Embryonic facial prominence (tissue), 1 donor: ENCODE measurements at regions not wholly inside any gene's neighbourhood (a gene's known extent, or its start where the extent isn't known, plus 50 kb on each side); places are given as distances from the start of the nearest gene placed in this dataset.
"Not testable (repeated sequence)": the region's sequence is repeated elsewhere in the genome, so short reads cannot be mapped to it uniquely, and the experiment has no call there.

ENCODE experiments used
- DNase-seq: peaks from one replicate; pipeline ENCODE4 v3.0.0-alpha.2; 2016; ENCODE audit errors: extremely low spot score

DNA sequence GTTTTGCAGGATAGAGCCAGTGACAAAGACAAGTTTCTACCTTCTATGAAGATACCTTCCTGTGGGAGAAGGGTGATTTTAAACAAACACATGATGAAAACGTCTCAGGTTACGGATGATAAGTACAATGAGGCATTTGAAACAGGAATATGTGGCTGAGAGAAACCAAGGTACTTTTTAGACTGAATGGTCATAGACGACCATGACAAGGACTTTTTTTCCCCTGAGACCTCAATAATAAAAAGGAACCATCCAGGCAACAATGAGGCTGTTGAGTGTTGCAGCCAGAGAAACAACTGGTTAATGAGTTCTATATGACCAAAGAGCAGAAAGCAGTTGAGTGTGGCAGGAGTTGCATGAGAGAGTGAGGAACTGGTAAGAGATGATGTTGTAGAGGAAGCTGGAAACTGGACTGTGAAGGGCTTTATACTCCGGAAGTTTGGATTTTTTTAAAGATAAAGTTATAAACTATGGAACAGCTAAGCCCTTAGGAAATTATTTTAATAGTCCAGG lies 306.1 kb upstream of the CYRIA start:
- DNase-seq, result no peak

DNA sequence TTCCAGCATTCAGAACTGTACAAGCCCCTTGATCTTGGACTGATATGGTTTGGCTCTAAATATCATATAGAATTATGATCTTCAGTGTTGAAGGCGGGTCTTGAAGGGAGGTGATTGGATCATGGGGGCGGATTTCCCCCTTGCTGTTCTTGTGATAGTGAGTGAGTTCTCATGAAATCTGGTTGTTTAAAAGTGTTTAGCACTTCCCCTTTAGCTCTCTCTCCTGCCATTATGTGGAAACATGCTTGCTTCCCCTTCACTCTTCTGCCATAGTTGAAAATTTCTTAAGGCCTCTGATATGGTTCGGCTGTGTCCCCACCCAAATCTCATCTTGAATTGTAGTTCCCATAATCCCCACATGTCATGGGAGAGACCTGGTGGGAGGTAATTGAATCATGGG lies 305.3 kb upstream of the CYRIA start:
- DNase-seq, result not testable (repeated sequence)

DNA sequence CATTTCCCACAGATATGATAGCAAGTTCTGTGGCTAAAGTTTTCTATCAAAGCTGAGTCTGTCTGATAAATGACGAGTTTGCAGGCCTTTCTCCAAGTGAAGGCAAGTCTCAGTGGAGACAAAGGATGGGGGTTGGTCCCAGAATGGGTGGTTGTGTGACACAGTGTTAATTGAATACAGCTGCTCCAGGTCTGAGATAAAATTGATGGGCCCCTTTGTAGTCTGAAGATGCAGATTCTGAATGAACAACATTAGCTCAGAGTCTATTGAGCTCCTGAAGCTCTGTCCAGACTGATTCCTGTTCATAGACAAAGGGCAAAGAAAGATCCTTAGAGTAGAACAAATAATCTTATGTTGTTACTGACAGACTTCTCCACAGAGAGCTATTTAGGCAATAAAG lies 296.9 kb upstream of the CYRIA start:
- no peak for DNase-seq

DNA sequence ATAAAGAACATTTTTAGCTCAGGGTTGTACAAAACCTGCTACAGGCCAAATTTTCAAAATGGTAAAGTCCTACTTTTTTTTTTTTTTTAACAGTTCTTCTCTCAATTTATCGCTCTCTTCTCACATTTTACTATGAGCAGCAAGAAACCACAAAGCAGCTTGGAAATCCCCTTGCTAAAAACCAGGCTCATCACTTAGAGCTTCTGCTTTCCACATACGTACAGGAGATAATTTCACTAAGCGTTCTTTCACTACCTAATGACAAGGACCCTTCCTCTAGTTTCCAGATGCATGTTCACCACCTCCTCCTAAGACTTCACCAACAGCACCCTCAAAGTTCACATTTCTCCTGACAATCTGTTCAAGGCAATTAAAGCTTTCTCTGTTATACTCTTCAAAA lies 294.9 kb upstream of the CYRIA start:
- no peak for DNase-seq

DNA sequence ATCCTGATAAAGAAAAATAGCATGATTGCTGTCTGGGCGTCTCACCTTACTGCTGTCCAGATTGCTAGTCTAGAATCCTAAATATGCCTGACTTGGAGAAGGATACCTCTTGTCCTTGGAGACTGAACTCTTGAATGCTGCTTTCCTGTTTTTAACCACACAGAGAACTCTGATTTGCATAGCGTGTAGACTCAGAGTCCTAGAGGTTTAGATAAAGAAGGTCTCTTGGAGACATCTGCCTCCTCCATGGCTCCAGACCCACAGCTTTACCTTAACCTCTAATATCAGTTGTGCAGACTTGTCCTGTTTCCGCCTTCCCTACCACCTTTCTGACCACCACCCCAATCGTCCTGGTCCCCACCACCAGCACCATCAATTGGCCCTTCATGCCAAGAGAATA lies 292.6 kb upstream of the CYRIA start:
- no peak for DNase-seq

DNA sequence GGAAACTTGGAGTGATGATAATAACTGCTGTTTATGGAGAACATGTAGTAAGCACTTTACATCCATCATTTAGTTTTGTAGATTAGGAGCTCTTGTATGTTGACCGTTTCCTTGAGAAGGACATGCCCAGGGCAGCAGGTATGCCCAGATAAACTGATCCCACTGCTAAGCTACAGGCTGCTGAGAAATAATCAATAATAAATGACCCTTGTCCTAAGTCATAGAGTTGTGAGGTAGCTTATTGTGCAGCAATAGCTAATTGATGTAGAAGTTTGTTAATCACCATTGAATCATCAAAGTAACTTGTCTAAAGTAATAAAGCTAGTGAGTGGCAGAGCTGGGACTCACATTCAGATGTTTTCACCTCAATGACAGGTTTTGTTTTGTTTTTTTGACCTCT lies 287.2 kb upstream of the CYRIA start:
- DNase-seq, result no peak

DNA sequence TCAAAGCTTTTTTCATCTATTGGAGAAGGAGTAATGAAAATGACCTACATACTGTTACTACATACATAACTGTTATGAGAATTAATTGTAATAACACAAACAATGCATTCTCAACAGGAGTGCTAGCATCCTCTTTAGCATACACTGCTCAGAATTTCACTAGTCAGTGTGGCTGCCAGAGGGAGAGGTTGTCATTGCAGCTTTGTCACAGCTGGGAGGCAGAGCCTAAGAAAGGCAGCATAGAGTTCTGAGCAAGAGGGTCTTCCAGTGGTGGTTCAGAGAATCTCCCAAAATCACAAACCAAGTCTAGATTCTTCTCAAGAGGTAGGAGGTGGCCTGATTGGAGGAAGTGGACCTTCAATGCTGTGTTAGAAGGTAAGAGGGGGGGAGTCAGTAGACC lies 286.7 kb upstream of the CYRIA start:
- no peak for DNase-seq

DNA sequence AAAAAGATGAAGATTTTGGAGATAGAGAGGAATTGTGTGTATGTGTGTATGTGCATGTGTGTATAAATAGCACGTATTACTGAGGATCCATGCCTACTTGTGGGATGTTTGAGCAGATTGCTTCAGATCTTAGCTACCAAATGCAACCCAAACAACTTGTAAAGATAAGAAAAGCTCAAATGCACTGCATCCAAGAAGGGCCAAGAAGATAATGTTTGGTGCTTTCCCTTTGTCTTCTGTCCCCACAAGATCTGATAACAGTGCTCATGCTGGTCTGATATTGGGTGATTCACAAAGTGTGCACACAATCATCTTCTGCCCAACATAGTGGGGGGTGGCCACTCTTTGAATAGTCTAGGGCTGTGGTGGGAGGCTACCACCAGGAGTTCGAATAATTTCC lies 284.8 kb upstream of the CYRIA start:
- DNase-seq, result no peak

DNA sequence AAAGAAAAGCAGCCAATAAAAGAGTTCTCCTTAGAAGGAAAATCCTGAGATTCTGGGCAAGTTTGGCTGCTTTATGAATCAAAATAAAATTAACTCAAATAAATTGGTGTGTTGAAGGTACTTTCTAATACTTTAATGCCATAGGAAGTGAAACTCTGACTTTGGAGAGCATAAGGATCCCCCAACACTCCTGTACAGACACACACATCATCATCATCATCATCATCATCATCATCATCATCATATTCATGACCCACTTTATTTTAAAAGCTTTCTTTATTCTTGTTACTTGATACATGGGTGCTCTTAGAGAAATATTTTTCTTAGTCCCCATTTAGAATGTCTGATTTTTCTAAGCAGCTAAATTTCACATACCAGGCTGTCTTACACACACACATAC lies 283.1 kb upstream of the CYRIA start:
- DNase-seq, result no peak

DNA sequence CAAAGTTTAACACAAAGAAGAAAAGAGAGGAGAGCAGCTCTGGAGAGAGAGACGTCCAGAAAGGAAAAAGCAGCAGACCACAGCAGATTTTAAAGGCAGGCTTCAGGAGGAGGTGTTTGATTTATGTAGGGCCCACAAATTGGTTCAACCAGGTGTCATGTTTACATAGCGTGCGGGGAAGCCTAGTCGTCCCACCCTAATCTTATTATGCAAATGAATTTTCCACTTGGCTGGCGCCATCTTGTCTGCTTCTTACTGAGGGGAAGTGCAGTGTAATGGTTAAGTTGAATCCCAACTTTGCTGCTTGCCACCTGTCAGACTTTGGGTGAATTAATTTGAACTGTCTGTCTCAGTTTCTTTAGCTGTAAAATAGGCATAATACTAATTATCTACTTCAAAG lies 282.4 kb upstream of the CYRIA start:
- DNase-seq, result no peak

DNA sequence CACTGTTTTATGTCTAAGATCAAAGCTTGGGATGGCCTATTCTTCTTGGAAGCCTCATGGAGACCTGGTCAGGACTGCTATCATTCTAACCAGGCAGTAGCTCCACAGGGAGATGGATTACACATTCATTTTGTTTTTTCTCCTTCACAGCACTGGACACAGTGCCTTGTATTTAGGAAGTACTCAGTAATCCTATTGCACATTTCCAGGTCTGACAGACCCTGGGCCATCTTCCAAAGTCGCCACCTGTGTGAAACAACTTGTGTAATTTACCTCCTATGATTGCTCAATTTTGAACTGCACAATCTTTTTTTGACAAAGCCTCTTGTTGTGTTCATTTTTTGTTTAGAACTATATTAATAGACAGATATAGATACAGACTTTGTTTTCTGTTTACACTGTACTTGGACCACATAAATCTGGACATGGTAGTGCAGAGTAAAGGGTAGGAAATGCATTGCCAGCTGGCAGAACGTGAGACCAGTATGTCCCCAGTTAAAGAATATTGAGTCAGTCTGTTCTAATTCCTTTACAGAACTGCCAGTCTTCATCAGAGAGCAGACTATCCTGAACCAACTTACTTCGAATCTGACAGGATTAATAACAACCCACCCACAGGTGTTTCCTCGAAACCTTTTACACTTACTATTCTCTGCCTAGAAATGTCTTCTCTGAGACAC lies 277.8 kb upstream of the CYRIA start:
- DNase-seq, result no peak

DNA sequence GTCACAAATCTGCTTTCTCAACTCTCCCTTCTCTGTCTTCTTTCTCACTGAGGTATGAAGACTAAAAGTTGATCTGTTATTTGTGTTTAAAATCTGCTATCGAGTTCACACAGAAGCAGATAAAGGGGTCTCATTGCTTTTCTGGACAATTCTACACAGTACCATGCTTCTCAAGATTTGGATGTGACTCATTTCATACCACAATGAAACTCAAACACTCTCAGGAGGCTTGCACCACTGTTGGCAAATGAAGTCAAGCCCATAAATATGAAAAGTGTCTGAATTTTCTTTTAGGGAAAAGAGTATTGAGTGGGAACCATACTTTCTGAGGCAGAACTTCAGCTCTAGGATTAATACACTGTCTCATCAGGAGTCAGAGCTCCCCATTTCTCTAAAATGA lies 274.6 kb upstream of the CYRIA start:
- no peak for DNase-seq

DNA sequence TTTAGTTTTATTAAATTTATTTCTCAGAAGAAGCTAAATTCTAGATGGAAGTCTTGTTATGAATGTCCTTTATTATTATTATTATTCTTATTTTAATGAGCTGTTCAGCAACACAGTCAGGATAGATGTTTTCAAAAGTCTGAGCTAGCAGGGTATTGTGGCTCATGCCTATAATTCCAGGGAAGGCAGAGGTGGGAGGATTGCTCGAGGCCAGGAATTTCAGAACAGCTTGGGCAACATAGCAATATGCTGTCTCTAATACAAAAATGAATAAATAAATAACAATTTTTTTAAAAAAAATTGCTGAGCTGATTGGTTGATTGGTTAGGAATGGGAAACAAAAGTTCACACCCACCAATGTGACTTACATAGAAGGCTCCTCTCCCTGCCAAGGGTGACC lies 274.1 kb upstream of the CYRIA start:
- DNase-seq, result no peak

DNA sequence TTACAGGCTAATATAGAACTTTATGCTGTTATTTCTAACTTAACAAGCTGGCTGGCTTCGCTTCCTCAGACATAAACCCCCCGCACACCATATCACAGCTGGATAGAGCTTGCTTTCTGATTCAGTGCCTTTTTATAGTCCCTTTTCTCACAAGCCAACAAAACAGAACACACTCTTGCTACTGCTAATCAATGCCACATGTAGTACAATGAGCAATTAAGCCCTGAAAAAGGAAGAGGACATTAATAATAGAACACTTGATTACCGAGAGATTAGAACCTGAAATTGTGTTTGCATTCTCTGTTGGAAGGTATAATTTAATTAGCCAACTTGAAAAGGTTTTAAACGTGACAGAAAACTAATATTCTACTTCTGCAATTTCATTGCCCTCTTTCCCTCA lies 267.7 kb upstream of the CYRIA start:
- no peak for DNase-seq

DNA sequence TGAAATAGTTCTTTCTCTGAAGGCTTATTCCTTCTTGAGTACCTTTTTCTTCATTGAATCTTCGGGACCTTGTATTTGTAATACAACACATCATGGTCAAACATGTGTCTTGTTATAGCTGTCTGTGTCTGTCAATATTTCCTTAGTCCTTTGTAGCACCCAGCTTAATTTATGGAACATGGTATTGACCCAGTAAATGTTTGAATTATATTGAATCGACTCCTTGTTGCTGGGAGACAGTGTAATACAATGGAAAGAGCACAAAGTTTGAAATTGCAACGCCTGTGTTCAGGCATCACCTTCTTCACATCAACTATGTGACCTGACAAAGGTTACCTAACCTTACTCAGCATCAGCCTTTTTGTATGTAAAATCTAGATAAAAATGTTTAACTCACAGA lies 267.2 kb upstream of the CYRIA start:
- no peak for DNase-seq

DNA sequence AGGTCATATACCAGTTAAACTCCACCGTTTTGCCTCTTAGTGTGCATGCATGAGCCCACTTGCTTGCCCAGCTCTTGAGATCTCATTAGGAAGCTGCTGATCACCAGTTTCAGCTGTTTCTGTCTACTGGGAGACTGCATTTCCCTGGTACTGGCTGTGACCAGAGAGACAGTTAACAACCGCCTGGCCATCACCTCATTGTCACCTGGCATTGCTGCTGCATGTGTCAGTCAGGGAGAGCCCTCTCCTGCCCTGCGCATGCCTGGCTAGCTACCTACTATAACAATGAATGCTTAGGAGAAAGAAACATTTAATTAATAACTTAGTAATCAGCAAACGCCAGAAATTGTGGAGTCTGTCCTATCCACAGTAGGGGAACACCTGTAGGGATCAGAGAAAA lies 265.8 kb upstream of the CYRIA start:
- no peak for DNase-seq

DNA sequence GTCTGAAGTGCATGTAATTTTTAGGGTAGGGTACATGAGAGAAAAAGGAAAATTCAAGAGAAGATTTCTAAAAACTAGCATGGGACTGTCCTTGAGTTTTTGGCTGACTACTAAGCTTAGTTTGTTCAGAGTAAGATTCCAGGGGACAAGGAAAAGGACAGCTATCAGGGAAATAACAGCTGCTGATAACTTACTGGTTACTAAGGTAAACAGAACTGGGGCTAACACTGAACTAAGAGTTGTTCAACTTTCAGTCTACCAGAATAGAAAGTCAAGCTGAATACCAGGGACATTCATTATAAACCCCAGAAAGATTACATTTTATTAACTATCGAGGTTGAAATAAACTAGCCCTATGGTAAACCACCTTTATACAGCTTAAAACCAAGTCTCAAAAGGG lies 261.8 kb upstream of the CYRIA start:
- no peak for DNase-seq

DNA sequence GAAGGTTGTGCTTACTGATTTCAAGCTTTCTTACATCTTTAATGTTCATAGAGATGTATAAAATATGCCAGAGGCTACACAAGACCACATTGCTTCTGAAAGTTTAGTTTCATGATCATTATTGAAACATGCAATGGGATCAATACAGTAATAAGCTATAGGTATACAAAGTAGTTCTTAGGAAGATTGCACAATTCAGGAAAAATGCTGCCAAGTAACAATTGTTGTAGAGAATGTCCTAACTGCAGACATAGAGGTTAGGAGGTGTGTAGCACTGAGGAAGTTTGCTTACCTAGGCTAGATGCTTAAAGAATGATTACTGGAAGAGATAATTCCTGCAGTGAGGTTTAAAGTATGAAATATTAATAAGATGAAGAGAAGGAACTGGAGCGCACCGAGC lies 259.5 kb upstream of the CYRIA start:
- no peak for DNase-seq

DNA sequence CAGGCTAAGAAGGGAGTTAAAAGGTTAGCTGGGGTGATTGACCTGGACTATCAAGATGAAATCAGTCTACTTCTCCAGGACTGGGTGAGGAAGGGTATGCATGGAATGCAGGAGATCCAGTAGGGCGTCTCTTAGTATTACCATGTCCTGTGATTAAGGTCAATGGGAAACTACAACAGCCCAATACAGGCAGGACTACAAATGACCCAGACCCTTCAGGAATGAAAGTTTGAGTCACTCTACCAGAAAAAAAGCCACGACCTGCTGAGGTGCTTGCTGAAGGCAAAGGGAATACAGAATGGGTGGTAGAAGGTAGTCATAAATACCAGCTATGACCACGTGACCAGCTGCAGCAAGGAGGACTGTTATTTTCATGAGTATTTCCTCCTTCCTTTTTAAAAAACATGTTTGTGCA lies 249.7 kb upstream of the CYRIA start:
- DNase-seq, result not testable (repeated sequence)

DNA sequence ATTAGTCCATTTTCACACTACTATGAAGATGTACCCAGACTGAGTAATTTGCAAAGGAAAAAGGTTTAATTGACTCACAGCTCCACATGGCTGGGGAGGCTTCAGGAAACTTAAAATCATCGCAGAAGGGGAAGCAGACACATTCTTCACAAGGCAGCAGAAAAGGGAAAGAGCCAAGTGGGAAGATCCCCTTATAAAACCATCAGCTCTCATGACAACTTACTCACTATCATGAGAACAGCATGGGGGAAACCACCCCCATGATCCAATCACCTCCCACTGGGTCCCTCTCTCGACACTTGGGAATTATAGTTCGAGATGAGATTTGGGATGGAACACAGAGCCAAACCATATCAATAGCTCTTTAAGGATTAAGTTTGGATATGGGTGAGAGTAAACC lies 246.1 kb upstream of the CYRIA start:
- DNase-seq, result no peak

DNA sequence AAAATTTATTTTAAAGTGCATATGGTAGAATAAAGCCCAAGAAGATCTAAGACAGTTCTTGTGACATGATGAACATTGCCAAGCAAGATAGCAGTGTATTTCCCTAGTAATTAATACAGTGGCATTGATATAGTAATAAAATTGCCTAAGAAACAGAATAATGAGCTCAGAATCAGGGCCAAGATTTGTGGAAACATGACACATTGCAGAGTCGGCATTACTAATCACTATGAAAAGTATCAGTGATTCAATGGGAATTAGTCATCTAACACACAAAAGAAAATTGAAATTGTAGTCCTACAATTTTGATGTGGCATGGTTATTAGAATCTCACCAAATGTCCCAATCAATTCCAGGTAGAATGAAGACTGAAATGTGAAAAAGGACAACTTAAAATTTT lies 243.0 kb upstream of the CYRIA start:
- no peak for DNase-seq

DNA sequence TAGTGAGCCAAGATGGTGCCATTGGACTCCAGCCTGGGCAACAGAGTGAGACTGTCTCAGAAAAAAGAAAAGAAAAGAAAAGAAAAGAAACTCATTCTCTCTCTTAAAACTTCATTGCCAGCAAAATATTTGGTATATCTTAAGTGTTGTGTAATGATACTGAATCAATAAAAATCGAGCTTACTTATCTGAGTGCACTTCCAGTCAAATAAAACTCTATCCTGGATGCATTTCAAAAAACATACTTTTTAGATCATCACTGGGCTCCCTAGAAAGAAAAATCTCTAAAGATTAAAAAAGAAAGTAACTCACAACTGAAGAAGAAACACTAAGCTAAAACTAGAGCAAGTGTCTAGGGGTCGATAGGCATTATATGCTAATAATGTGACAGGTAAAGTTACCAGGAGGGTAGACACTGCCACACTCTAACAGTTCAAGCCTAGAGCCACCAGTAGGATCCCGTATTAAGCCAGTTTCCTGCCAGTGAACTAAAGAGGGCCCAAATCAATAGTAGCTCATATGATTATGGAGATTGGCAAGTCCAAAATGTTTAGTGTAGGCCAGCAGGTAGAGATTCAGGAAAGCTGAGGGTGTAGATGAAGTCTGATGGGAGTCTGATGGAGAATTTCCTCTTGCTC lies 242.1 kb upstream of the CYRIA start:
- DNase-seq, result no peak

DNA sequence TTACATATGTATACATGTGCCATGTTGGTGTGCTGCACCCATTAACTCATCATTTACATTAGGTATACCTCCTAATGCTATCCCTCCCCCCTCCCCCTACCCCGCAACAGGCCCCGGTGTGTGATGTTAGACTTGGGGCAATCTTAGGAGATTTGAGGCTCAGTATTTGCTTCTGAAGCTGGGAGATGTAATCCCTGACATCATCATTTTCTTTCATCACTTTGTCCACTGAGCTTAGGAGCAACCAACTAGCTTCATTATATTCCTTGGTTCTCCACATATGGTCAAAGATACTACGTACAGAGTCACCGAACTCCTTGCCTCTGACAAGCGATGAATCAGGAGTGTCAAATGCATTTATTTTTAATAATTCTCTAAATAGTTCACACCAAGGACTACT lies 239.7 kb upstream of the CYRIA start:
- not testable (repeated sequence) for DNase-seq
